GM18909 (cell line): ENCODE measurements at regions not wholly inside any gene's neighbourhood (a gene's known extent, or its start where the extent isn't known, plus 50 kb on each side); places are given as distances from the start of the nearest gene placed in this dataset.
A peak's percentile ranks its signal among the peaks of the same experiment; 100 is the strongest.

Experiments used
- ATAC-seq: cut with Tn5 transposase; IDR thresholded peaks from one replicate; pipeline ENCODE4 v1.9.1; 2021; ENCODE audit warnings: mild to moderate bottlenecking; ENCODE audit not compliant: unreplicated experiment, poor library complexity

DNA sequence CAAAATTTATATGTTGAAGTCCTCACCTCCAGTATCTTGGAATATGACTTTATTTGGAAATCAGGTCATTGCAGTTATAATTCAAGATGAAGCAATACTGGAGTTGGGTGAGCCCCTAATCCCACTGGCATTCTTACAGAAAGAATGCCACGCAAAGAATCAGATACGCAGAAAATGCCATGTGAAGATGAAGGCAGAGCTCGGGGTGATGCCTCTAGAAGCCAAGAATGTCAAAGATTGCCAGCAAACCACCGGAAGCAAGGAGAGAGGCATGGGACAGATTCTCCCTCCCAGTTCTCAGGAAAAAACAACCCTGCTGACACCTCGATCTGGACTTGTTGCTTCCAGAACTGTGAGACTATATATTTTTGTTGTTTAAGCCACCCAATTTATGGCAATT is 273.4 kb upstream of the CITED2 start:
- ATAC-seq: no peak

DNA sequence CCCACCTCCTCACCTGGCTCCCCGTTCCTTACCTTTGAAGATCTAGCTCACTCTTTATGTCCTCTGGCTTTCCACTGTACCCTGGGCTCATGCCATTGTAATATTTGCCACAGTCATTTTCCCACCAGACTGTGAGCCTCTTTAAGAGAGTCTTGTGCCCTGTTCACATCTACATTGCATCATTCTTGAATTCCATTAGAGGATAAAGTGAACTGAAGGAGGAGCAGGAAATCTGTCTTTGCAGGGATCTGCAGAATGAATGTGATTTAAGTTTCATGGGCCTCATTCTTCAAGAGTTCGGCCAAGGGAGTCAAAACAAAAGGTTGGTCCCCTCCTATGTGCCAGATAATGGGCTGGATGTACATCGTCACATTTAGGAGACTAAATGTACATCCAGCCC is 272.6 kb upstream of the CITED2 start:
- no peak for ATAC-seq

DNA sequence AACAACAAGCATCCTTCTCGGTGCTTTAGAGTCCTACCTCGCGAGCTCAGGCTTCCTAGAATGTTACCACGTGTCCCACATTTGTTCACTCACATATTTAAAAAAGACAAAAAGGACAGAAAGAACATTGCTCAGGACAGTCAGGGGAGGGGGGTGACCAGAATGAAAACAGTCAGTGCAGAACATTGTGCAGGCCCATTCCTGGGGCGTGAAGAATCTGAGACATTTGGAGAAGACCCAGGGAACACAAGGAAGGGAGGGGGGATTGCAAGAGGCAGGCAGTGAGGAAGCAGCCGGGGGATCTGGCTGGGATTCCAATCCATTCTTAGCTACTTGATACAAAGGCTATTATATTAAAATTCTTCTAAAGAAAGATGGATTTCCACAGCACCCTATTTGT is 270.4 kb upstream of the CITED2 start:
- ATAC-seq: no peak

DNA sequence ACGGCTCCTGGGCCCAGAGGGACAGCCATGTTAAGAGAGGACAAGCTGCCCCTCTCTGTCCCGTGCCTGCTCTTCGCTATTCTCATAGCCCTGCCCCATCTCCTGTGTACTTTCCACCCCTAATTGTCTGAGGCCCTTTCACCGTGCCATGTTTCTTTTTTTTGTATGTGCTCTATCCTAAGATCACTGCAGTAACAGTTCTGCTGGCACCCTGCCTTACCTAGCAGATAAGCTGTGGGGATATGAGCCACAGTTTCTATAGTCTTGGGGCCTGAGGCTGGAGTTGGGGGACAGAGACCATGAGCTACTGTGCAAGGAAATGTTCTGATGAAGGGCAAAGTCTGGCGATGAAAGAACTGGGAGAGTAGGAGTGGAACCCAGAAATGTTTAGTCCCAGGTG is 269.5 kb upstream of the CITED2 start:
- no peak for ATAC-seq

DNA sequence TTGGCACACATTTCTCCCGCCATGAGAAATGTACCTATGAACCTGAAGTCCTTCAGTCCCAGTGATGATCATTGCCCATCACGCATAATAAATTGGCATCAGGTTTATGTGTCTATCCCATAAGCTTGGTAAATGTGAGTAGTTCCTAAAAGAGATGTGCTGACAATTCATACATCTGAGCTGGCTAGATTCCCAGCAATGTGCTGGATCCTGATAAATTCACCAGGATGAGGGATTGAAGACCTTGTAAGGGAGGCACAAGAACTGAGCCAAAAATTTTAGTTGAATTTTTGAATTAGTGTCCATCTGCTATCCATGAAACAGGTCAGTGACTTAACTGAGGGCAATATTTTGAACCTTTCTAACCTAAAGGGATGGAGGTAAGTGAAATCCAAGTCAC is 267.9 kb upstream of the CITED2 start:
- no peak for ATAC-seq

DNA sequence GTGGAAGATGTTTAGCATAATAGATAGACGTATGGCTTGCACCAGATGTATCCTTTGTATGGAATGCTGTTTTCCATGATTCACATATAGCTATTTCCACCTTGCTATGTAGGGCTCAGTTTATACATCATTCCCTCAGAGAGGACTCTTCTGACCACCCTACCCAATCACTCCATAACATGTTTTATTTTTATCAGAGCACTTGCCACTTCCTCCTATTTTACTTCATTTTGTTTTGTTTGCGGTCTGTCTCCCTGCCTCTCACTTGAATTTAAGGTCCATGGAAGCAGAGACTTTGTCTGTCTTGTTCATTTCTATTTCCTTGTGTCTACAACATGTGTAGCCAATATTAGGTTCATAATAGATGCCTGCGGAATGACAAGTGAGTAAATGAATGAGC is 266.9 kb upstream of the CITED2 start:
- ATAC-seq: no peak

DNA sequence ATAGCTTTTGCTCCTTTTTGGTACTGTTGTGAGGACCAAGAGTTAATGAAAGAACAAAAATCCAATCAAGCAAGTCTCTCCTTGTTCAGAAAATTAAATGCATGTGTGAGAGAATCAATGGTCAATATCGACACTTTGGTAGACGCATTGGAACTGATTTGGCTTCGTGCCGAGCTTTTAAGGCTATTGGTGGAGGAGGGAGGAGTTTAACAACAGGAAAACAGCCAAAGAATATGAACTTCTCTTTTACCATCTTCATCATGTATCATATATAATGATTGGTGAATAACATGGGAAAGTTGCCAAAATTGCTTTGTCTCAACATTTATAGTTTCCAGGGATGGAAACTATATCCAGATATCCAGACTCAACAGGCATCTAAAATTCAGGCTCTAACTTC is 266.5 kb upstream of the CITED2 start:
- ATAC-seq: peak; percentile 14

DNA sequence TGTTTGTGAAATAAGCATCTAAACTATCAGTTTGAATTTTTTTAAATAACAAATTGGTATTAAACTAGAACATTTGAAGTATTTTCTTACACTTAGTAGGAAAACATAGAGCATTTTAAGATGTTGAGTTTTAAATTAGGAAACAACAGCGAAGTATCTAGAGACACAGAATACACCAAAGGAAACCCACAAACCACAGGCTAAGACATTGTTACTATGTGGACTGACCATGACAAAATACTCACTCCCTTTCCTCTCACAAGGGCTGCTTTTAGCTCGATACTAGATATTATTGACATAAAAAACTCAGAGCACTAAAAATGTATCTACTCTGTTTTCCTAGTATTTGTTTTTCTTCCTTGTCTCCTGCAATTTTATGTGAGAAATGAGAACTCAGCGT is 266.0 kb upstream of the CITED2 start:
- ATAC-seq: peak; percentile 97

DNA sequence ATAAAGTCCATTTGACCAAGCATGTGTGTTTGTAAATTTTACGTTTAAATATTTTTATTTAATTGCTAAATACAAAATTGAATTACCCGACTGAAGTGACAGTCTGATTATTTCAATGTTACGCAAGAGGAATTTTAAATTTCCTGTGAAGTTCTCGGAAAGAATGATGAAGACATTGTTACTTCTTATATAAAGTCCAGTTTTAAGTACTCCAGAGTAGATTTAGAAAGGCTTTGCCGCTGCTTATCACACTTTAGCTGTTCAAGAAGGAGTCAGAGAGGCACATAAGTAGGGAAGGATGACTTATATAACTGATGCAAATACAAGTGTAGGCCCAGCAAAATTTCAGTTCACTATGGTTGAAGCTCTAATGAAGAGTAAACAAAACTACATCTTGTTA is 265.1 kb upstream of the CITED2 start:
- no peak for ATAC-seq

DNA sequence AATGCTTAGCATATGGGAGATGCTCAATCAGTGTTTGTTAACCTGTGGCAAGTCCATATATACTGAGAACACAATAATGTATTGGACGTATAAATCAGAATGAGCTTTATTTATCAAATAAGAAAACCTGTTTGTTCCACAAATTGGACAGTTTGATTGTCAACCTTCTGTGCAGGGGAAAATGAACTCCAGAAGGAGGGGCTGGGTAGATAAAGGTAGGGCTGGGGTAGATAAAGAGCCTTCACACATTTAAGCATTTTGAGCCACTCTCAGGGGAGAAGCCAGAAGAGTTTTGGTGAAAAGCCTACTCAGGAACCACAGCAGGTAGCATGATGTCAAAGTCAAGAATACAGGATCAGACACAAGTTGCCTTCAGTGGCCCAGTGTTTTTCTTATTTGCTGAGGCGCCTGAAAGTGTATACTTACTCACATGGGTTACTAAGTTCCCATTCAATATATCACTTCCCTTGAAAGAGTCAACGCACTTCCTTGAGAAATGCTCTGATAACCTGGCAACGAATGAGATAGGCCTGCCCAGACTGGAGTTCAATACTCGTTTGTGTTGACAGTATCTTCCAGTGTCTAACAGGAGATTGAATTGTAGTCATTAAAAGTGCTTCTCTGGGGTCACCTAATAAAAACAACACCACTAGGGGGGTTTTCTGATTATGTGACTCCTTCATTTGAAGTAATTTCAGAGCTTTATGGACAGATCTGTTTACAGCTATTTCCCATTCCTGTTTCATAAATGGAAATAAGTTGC is 263.9 kb upstream of the CITED2 start:
- ATAC-seq: no peak

DNA sequence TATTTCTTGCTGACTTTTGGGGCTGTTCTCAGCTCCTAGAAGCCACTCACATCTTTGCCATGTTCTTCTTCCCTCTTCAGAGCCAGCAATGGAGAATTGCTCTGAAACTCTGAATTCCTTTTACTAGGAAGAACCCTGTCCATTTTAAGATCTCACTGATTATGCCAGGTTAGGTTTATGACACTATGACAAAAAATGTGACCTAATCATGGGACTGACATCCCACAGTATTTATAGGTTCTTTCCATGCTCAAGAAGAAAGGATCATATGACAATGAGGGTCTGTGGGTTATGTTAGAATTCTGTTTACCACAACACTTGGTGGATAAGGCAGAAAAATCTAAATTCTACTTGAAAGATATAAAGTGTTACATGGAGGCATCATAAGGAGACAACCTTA is 263.3 kb upstream of the CITED2 start:
- no peak for ATAC-seq

DNA sequence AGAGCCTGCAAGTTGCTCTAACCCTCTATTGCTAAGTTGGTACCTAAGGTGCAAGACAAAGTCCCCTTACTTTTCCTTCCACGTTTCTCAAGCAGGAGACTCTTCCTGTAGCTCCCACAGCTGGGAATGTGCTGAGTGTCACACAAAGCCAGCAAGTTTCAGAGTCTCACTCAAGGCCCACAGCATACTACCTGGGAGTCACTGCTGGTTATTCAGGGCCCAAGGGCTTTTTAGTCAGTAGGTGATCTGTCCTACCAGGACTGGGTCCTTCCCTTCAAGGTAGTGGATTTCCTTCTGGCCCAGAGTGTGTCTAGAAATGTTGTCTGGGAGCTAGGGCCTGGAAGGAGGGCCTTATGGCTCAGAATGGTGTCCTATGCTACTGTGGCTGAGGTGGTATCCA is 261.9 kb upstream of the CITED2 start:
- ATAC-seq: no peak

DNA sequence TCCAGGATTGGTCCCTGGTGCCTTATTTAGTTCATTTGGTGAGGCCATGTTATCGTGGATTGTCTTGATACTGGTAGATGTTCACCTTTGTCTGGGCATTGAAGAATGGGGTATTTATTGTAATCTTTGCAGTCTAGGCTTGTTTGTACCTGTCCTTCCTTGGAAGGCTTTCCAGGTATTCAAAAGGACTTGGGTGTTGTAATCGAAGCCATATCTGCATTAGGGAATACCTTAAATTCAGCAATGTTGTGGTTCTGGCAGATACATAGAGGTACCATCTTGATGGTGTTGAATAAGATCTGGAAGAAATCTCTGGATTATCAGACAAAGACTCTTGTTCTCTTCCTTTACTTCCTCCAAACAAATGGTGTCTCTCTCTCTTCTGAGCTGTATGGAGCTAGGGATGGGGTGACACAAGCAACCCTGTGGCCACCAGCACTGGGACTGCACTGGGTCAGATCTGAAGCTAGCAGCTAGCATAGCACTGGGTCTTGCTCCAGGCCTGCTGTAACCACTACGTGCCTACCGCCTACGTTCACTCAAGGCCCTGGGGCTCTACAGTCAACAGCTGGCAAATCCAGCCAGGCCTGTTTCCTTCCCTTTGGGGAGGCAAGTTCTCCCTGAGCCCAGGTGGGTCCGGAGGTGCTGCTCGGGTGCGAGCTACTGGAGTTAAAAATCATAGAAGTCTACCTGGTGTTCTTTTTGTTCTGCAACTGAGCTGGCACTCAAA is 261.1 kb upstream of the CITED2 start:
- ATAC-seq: no peak

DNA sequence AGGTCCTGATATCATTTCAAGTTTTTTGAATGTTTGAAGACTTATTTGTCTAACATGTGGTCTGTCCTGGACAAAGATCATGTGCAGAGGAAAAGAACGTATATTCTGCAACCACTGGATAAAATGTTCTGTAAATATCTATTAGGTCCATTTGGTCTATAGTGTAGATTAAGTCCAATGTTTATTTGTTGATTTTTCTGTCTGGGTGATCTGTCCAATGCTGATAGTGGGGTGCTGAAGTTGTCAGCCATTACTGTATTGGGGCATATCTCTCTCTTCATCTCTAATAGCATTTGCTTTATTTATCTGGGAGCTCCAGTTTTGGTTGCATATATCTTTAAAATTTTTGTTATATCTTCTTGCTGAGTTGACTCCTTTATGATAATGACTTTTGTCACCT is 258.4 kb upstream of the CITED2 start:
- ATAC-seq: no peak

DNA sequence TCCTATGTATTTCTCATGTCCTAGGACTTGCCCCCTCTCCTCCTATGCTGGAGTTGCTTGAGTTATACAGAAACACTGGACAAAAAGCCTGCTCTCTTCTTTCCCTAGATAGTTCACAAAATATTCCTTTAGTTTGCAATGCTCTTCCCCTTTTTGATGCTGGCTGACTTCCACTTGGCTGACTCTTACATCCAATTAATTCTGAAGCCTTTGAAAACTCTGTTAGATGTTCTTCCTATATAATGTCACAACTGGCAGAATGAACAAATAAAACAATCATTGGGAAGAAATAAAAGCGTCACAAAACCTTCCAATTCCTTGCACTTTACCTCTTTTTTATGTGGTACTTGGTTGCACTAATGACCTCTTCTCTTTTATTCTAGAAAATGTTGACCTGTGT is 253.8 kb upstream of the CITED2 start:
- no peak for ATAC-seq

DNA sequence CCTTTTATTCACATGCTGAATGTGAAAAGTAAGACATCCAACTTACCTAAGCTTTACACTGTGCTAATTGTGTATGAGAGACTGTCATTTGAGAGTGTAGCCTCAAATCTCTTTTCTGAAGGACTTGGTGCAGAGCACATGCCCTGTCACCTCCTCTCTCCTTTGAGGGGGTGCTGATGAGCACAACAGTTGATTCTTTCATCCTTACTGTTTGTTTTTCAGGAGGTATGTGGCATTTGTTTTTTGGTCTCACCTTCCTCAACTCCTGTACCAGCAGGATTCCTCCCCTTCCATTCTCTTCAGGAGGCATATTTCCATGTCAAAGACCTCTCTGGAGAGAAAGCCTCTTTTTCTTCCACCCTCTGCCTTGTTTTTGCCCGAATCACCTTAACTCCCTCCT is 252.6 kb upstream of the CITED2 start:
- ATAC-seq: no peak

DNA sequence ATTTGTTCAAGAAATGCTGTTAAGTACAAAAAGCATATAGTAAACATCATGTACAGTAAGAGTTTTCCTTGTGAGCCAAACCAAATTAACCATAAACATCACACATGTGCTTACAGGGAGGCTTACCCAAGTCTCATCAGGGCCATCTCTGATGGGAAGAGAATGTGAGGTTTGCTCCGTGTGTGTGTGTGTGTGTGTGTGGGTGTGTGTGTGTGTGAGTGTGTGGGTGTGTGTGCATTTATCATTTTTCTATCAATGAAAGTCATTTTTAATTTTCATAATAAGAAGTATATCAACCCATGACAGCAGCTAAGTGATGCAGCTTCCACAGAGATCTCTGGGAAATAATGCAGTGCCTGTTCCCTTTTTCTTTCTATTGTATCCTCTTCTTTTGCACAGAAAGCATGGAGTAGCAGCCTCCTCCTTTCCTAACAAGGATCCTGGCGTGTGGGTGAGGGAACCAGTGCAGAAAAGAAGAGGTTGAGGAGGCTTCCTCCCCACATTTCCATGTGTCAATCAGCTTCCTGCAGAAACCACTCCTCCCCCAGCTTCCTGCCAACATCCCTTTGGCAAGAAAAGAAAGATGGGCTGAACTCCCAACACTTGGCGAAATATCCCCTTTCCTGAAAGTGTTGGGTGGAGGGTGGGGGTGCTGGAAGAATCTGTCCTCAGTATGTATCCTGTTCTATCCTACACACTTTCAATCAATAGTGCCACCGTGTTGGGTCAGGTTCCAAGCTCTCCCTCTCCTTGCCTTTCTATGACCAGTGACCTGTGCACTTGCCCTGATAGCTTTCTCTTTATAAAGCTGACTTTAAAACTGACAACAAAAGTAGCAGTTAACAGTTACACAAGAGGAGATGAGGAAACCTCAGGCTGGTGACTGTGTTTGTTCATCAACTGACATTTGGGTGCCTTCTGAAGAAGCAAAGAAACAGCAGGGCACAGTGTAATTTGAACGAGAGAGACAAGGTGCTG is 251.8 kb upstream of the CITED2 start:
- no peak for ATAC-seq

DNA sequence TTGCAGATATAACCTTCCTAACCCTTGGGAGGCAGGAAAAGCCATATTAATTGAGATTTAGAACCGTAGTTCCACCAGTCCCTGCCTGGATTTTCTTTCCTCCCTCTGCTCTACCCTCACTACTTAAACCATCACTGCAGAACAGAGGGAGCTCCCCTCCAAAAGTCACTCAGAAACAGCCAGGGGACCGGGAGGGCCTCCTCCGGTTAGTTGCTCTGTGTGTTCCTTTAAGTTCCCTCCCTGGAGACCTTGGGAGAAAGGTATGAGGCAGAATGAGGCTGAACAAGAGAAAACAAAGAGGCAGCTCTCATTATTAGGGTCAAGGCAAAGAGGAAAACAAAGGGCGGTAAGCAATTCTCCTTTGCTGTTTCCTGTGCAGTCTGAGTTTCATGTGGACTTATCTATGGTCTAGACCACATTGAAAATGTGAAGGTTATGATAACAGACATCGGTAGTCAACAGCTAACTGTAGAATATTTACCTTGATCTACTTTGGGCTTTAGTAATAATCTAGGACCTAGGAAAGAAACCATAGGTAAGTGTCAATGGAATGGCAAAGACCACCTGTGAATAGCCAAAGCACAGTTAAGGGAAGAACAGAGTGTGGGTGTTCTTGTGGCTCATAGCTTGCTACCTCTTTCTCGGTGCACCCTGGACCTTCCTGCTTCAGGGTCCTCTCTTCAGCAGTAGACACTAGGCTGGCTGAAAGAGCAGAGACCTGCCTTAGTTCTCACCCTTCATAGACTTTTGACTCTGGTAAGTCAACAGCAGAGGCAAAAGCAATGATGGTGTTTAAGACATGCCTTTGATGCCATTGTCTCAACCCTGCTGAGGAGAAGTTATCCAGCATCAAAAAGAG is 250.9 kb upstream of the CITED2 start:
- ATAC-seq: no peak

DNA sequence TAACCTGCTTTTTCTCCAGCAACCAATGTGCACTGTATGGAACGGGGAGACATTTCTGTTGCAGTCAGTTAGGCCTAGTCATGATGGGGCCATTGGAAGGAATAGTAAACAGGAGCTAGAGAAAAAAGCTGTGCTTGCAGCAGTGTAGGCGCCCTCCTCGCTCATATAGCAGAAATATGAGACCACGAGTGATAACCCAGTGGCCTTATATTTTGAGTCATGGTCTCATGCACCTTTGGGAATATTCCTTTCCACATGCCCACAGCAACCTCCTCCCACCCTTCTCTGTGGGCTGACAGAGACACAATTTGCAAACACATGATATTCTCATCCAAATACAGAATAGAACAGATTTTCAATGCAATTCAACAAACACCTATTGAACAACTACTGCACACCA is 248.9 kb upstream of the CITED2 start:
- no peak for ATAC-seq

DNA sequence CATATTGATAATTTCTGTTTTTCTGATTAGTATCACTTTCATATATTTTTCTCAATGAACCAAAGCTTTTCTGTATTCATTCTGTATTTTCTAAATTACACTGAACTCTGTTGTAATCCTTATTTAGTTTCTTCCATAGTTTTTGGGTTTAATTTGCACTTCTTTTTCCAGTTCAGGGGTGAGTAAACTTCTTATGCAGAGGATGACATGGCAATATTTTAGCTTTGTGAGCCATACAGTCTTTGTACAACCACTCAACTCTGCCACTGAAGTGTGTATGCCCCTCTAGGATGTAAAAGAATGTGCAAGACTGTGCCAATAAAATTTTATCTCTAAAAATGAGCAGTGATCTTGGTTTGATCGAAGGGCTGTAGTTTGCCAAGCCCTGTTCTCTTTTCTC is 239.0 kb upstream of the CITED2 start:
- ATAC-seq: no peak
